GM21619 (cell line): ENCODE measurements at regions not wholly inside any gene's neighbourhood (a gene's known extent, or its start where the extent isn't known, plus 50 kb on each side); places are given as distances from the start of the nearest gene placed in this dataset.

Experiments
- ATAC-seq: cut with Tn5 transposase; IDR thresholded peaks from one replicate; pipeline ENCODE4 v1.9.1; 2021; ENCODE audit not compliant: unreplicated experiment

DNA sequence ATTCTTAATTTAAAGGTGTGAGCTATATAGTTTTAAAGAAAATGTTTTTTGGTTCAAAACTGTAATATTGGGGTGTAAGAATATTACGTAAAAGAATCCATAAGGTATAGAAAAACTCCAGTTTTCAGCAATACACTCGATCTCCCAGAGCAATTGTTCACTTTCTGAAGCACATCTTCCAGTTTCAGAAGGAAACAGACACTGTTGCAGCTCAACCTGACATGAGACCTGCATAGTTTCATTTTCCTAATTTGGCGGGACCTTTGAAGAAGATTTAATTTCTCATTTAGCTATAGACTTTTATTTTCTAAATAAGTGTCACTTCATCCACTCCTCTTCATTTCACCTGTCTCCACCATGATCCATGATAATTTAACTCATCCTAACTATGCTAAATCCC lies 281.5 kb downstream of the HTR1B start:
- no peak for ATAC-seq

- ATAC-seq, result no peak
These were observed 283.0 kb downstream of the HTR1B start for GRCh38 chr6:77180326-77180725.

DNA sequence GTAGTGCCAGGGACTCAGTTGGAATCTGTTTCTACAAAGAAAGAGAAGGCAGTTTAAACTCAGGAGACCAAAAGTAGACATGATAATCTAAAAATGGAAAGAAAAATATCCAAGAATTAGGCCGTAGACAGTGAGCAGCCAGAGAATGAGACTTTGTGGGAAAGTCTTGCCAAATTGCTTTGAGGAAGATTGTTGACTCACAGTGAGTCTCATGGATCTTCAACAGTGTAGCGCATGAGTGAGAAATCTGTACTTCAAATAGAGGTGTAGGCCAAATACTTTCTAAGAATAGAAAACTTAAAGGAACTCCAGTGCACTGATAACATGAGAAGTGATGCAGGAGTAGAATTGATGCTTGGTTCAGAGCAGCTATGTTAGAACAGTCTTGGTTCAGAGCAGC lies 284.5 kb downstream of the HTR1B start:
- no peak for ATAC-seq

- no peak for ATAC-seq
These were observed 285.8 kb downstream of the HTR1B start for GRCh38 chr6:77177470-77177869.

GRCh38 chr6:77173472-77174074 lies 289.7 kb downstream of the HTR1B start:
- no peak for ATAC-seq

DNA sequence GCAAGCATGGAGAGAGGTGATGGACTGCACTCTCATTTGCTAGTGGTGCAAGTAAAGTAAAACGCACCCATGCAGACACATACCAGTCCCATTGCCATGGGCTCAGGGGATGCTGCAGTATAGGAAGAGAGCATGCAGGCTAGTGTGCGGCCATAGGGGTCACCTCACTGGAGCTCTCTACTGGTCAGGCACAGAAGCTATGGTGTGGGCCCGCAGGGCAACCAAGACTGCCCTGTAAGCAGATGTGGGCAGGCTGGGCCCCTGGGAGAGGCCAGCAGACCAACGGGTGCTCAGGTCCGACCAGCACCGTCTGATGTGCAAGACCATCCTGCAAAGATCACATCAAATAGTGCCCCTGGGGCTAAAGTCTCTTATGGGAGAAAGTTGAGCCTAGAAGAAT lies 290.7 kb downstream of the HTR1B start:
- ATAC-seq, result no peak

DNA sequence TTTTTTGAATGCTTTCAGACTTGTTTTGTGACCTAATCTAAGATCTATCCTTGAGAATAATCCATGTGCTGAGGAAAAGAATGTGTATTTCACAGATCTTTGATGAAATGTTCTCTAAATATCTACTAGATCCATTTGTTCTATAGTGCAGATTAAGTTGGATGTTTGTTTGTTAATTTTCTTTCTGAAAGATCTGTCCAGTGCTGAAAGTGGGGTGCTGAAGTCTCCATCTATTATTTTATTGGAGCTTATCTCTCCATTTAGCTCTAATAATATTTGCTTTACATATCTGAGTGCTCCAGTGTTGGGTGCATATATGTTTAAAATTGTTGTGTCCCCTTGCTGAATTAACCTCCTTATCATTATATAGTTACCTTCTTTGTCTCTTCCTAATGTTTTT lies 303.6 kb downstream of the HTR1B start:
- ATAC-seq, result no peak

DNA sequence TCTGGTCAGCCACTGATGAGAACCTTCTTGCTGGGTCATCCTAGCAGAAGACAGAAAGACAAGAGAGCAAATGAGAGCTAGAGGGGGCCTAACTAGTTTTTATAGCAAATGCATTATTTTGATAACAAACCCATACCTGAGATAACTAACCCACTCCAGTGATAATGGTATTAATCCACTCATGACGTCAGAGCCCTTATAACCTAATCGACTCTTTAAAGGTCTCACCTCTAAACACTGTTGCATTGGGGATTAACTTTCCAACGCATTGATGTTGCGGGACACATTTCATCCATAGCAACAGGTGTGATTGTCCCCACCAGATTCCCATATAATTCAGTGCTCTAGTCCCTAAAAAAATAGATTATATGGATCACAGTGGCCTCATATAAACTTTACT lies 312.1 kb downstream of the HTR1B start:
- no peak for ATAC-seq

DNA sequence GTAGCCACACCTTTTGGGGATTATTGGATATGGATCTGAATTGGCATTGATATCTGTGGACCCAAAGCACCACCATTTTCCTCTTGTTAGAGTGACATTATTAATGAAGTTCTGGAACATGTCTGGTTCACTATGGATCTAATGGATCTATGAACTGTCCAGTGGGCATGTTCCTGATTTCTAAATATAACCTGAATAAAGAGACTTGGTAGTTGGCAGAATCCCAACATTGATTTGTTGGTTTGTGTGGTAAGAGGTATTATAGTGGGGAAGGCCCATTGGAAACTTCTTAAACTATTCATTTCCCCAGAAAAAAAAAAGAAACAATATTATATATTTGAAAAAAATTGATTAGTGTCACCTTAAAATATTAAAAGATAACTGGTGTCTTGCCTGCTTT lies 312.6 kb downstream of the HTR1B start:
- ATAC-seq, result no peak

DNA sequence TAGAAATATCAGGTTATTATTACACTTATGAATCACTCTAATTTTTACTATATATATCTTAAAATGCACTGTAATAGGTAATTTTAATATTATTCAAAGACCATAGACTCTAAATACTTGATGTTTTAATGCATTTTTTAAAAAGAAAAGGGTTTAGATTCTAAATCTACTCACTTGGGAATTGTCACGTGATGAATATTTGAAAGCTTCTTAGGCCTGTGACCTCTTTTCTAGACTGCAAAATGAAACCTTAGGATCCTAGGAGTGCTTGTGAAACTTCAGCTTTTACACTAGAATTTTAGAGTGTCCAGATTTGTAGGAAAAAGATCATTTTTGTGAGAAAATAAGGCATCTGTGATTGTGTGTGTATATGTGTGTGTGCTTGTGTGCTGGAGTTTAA lies 318.0 kb downstream of the HTR1B start:
- ATAC-seq, result no peak

GRCh38 chr6:77143659-77144447 lies 319.4 kb downstream of the HTR1B start:
- ATAC-seq, result no peak

DNA sequence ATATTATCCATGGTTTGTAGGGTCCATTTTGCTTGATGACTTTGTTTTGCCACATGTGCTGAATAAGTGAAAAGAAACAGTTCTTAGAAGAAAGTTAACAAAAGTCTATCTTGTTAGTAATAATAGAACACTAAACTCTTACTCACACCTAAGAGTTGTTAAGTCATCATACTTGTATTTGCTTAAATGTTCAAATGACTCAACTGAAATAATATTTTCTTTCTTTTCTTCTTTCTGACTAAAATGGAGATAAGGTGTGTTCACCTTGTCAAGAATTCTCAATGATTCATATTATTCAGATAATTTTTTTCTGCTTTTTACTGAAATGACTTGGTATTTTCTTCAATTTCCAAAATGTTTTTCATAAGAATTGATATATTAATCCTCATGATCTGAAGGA lies 327.2 kb downstream of the HTR1B start:
- ATAC-seq, result no peak

DNA sequence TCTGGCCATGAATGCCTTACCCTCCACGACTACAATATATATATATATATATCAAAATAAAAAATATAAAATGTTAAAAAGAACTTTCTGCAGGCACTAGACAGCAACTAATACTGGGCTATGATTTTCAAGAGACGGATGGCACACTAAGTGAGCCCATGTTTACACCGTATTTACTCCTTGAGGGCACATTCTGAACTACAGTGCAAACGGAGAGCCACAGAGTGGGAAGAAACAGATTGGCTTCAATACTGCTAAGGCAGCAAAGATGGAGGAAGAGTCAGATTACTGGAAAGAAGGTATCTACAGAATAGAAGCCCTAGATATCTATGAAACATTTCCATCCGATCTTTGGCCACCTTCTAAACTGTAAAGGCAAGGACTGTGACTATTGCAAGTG lies 330.3 kb downstream of the HTR1B start:
- ATAC-seq, result no peak

- ATAC-seq, result no peak
These were observed 331.9 kb downstream of the HTR1B start for GRCh38 chr6:77131426-77131825.

- ATAC-seq, result no peak
These were observed 338.7 kb downstream of the HTR1B start for GRCh38 chr6:77124604-77125003.

- ATAC-seq, result no peak
These were observed 339.8 kb downstream of the HTR1B start for GRCh38 chr6:77123527-77123926.

DNA sequence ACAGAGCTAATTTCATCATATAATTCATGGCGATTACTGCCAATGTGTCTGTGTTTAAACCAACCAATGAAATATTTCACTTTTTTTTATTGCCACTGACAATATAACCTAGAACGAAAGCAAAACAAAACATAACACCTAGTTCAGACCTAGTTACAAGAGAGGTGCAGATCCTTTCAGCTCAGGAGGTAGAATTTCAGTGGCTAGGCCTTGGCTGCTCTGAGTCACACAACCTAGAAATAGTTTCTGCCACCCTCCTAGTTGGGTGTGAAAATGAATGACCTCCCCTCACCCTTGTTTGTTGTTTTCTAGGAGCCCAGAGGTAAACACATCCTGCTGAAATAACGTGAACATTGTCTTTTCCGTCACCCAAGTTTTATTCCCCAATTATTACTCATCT lies 356.3 kb downstream of the HTR1B start:
- no peak for ATAC-seq

- no peak for ATAC-seq
These were observed 358.2 kb downstream of the HTR1B start for GRCh38 chr6:77105091-77105490.

- ATAC-seq, result no peak
These were observed 365.4 kb downstream of the HTR1B start for GRCh38 chr6:77097940-77098339.

GRCh38 chr6:77095936-77096627 lies 367.2 kb downstream of the HTR1B start:
- no peak for ATAC-seq

GRCh38 chr6:77094821-77095220 lies 368.5 kb downstream of the HTR1B start:
- no peak for ATAC-seq

DNA sequence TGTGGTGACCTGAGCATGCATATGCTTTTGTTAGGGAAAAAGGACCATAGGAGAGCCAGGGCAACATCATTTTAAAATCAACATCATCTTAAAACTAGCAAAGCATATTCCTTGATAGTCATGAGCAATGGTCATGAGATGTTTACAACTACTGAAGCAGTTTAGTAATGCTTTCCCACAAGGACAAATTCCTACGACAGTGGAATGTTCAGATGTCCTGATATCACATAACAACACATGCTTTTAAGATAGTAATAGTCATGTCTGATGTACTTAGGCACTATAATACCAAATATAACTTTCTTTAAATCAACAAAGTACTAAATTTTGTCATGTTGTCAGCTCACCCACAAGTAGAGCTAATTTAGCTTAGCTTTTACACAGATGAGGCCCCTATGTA lies 370.3 kb downstream of the HTR1B start:
- ATAC-seq, result no peak
